ENCODE measurements at regions not wholly inside any gene's neighbourhood (a gene's known extent, or its start where the extent isn't known, plus 50 kb on each side); places are given as distances from the start of the nearest gene placed in this dataset.

- no peak for TF ChIP-seq CTCF (IDR thresholded peaks at IDR 0.05)
- TF ChIP-seq POLR2AphosphoS5 (IDR thresholded peaks at IDR 0.05) = no peak
- no peak for TF ChIP-seq POLR2A (IDR thresholded peaks at IDR 0.05)
Observed at GRCh38 chr18:39421276-39421675, 1855.7 kb upstream of the CELF4 start.
